HG03558 (cell line): ENCODE measurements at regions not wholly inside any gene's neighbourhood (a gene's known extent, or its start where the extent isn't known, plus 50 kb on each side); places are given as distances from the start of the nearest gene placed in this dataset.
A peak's percentile ranks its signal among the peaks of the same experiment; 100 is the strongest.

Experiments
- ATAC-seq: cut with Tn5 transposase; IDR thresholded peaks from one replicate; pipeline ENCODE4 v1.9.1; 2021; ENCODE audit warnings: moderate number of reproducible peaks; ENCODE audit not compliant: unreplicated experiment; ENCODE audit errors: extremely low read depth

DNA sequence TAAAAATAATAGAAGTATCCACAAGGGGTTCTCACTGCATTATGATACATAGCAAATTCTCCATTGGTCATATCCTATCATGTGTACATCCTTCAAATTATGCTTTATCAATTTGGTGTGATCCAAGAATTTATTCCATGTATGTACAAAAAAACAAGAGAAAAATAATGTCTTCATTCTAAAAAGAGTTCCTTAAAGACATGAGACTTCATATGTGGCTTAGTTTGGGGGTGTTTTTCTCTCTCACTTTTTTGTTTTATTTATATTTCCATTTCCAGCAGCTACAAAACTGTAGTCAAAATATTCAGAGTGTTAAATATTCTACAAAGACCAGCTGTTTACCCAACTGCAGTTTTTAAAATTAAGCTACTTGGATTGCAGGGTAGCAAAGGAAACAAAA is 972.0 kb downstream of the DTWD2 start:
- ATAC-seq: no peak

DNA sequence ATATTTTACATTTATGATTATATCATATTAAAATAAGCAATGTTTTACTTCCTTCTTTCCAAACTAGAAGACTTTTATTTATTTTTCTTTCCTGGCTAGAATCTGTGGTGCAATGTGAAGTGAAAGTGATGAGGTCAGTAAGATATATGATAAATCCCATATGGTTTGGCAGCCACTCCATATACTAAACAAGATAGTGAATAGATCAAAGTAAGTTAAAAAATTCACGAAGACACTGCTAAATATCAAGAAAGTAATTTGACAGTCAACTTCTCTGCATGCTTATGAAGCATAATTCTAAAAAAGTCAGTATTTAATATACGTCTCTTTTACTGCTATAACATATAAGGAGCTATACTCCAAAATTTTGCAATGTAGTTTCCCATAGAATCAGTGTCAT is 972.8 kb downstream of the DTWD2 start:
- no peak for ATAC-seq

DNA sequence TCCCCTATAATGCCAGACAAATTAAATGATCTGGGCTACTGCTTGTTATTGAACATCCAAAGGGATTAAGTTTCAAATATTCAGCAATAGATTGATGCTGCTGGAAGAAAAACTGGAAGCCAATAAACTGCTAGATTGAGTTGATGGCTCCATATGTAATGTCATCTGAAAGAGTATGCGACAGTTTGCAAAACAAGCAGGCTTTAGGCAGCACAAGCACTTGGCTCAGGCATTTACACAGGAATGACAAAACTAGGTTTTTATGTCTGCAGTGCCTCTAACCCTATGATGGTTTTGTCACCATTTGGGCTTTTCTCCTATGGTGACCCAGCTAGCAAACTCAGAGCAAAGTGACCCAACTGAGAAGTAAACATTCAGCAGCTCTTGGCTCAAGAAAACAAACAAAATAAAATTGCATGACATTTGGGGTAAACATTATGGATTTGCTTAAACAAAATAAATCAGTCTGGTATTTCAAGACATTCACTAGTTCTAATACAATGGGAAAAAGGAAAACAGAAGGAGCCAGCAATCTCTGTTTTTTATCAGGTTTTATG is 978.5 kb downstream of the DTWD2 start:
- ATAC-seq: no peak

DNA sequence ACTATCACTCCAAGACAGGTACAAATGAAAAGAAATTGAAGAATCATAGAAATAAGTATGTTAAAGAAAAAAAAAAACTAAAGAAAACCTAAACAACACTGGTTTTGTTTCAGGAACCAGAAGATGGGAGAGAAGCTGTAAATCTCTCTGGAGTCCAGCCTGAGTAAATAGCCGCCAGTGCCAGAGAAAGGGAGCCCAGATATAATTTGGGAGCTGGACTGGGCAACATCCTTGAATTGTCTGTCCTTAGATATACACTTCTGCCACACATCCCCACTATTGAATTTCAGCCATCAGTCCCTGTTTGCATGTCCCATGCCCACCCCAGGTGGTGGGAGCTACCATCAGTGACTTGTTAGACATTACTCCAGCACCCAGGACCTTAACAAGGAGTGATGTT is 979.6 kb downstream of the DTWD2 start:
- ATAC-seq: no peak

DNA sequence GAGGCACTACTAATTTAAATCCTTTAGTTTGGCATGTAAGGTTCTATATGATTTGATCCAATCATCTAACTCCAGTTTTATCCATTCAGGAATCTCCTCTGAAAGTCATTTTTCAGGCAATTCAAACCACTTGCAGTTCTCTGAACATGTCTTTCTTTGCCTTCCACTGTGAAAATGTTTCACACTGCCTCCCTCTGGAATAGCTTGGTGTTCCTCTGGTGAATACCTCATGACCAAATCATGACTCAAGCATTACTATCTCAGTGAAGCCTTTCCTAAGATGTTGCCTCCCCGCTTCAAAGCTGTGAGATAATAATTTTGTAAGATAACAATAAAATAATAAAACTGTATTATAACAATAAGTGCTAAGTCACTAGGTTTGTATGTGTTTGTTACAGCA is 981.1 kb downstream of the DTWD2 start:
- ATAC-seq: no peak

DNA sequence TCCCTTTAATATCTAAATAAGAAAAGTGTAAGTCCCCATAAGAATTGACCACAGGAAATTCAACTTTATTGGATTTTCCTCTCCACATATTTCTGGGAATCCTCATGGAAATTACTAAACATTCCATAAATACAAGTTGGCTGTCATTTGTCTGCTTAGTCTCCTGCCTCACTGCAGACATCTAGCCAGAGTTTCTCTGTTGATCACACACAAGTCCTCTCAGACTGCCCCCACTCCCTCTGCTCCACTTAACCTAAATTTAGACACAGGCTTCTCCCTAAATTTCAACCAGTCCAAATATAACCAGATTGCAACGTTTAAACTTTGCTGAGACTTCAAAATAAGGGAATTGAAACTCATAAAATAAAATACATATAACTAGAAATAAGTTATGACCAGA is 982.1 kb downstream of the DTWD2 start:
- ATAC-seq: no peak

DNA sequence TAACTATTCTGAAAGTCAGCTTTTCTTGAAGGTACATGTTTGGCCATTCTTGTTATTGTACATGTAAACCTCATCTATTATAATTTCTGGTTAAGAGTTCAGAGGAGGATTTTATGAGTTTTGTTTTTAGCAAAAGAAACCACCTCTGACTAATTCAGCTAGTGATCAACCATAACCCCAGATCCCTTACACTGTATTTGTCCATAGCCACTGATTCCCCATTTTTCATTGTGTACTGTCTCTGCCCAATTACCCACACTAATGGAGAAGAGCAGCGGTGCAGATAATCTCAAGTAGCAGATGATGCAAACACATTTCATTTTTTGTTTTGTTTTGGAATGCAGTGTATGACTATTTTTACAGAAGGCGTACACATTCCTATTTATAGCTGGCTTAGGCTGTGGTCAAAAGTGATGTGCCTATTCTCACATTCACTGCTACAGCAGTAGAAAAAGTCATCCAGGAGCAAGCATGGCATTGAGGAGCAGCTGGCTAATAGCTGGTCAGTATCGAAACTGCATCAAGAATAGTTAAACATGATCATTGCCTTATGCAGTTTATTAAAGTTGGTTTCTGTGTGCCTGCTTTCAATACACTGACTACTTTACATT is 988.3 kb downstream of the DTWD2 start:
- peak; percentile 61 for ATAC-seq

DNA sequence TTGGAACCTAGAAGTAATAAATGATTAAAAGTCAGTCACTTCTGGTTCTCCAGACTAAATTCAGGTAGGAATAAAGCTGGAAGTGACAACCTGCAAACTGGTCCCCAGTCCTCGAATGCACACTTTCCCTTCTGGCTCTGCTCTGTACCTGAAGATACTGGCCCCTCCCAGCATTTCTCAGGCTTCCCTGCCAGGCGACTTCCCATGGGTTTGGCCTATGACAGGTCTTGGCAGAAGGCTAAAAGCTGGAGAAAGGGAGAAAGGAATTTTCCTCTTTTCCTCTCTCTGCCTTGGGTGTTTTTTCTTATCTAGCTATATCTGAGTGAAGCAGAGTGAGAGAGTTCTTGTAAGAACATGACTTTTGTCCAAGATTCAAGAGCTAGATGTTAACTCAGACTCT is 1005.7 kb downstream of the DTWD2 start:
- ATAC-seq: no peak

DNA sequence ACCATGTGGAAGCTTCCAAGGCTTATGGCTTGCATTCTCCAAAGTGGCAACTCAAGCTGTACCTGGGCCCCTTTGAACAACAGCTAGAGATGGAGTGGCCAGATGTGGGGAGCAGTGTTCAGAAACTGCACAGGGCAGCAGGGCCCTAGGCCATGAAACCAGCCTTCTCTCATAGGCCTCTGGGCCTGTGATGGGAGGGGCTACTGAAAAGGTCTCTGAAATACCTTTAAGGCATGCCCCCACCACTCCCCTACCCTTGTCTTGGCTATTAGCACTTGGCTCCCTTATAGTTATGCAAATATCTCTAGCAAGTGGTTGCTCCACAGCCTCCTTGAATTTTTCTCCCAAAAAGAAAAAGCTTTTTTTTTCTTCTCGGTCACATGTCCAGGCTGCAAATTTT is 1014.6 kb downstream of the DTWD2 start:
- ATAC-seq: no peak

DNA sequence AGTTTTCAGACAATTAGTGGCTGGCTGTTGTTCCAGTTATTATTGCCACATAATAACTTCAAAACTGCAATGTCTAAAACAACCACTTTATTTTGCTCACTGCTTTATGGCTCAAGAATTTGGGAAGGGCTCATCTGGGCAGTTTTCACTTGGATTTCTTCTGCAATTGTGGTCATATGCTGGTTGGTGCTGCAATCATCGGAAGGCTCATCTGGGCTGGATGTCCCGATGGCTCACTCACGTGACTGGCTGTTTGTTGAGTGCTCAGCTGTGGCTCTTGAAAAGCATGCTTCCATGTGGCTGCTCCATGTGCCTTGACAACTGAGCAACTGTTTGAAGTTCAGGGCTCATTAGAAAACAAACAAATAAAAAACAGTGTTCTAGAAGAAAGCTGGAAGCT is 1032.5 kb downstream of the DTWD2 start:
- ATAC-seq: no peak

DNA sequence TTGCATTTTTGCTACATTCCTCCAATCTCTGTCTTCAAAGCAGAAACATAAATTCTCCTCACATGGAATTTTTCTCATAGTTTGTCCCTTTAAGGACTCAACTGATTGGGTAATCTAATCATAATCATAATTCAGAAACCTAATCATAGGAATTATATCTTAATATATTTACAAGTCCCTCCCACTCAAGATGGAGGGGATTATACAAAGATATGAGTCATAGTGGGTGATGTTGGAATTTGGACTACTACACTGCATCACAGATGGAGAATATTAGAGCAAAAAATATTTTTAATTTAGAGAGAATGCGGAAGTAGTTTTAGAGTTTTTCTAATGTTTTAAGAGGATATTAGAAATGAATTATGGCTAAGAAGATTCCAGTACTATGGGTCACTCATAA is 1034.0 kb downstream of the DTWD2 start:
- ATAC-seq: no peak

DNA sequence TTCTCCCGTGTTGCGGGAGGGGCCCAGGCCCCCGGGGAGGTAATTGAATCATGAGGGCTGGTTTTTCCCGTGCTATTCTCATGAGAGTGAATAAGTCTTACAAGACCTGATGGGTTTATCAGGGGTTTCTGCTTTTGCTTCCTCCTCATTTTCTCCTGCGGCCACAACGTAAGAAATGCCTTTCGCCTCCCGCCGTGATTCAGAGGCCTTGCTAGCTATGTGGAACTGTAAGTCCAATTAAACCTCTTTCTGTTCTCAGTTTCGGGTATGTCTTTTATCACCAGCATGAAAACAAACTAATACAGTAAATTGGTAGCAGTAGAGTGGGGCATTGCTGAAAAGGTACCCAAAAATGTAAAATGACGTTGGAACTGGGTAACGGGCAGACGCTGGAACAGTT is 1035.1 kb downstream of the DTWD2 start:
- no peak for ATAC-seq

DNA sequence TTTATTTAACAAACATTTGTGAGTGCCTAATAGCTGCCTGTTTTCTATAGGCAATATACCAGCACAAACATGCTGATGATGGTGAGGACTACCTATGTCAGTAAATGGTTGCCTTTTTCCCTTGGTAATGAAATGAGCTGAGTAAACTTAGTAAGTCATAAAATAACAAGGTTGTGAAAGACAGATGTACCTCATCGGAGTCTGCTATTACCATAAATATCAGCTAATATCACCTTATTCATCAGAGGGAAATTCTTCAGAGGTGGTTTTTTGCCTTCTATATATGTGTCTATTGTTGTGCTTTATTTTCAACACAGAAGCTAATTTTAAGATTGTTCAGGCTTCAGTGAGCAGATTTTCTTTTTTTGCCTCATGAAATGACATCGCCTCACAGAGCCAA is 1040.5 kb downstream of the DTWD2 start:
- ATAC-seq: no peak

DNA sequence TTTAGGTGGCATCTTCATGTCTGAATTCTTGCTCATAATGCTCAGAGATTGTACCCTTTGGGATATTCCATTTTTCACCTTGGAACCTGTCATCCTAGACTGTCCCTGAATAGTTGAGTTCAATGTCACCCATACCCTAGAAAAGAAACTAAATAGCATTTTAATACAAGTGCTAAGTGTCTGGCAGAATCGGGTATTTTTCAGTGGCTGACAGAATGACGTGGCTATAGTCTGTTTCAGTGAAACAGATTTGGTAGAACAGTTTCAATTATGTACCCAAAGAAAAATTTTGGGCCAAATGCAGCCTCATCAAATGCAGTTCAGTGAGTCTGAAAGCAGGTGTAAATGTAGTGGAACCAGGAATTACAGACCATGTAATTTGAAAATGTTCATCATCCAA is 1041.2 kb downstream of the DTWD2 start:
- no peak for ATAC-seq

DNA sequence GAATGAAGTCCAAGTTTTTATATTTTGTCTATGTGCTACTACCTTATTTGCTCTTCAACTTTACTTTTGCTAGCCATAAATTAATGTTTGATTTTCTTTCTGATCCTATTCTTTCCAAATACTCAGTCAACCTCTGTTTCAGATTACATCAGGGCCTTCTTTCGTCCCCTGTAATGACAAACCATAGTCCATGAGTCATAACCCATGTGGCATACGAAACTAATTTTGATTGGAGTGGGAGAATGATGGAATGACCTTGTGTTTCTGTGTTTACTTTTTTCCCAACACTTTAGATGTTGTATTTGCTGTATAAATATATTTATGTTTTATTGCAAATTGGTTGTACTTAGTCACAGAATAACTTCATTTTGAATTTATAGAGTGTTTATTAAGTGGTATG is 1043.1 kb downstream of the DTWD2 start:
- ATAC-seq: no peak

DNA sequence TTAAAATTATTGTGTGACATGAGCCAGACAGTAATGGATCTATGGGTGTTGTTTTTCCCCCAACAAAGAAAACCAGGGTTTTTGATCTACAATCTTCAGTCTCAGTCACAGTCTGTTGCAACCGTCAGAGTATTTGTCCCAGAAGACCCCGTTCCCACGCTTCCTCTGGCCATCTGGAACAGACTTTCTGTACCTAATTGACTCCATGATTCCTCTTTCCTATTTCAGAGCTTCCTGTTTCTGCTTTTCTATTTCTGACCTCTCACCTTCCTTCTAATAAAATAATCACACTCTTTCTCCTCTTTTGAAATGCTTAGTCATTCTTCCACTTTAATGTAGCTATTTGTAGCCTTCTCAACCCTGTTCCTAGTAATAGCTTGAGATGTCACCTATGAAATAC is 1044.8 kb downstream of the DTWD2 start:
- no peak for ATAC-seq

DNA sequence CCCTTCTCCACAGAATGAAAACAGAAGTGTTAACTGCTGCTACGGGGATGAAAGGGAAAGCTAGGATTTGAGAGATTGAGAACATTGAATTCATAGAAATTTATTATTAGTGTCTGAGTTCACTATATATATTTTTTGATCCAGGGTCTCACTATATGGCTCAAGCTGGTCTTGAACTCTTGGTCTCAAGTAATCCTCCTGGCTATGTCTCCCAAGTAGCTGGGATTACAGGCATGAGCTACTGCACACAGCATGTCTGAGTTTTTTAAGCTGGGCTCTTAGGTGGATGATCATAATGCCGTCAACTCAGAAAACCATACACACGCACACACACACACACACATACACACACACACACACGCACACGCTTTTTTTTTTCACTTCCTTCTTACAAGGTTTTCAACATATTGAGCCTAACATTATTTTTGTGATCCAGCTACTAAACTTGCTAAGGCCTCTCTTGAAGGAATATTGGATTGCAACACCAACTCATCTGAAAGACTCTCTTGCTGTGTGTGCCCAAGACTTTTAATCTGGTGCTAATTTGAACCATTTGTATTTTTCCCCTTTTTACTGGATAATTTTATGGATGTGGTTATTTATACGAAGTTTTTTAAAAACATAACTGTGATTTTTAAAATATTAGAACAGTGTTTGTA is 1045.4 kb downstream of the DTWD2 start:
- no peak for ATAC-seq

DNA sequence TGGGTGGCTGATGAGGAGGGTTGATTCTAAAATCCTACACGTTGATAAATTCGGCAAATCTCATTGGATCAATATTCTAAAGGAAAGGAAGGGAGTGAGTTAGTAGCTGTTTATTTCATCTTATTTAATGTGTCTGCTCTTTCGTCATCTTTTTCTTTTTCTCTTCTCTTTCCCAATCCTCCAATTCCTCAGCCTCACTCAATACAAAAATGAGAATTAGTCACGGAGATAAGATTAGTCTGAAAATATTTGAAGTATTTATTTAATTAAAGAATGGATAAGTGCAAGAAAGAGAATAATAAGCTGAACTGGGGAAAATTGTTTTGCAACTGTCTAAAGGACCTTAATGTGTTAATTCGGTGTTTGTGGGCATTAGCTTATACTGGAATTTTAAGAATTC is 1095.1 kb downstream of the DTWD2 start:
- no peak for ATAC-seq

DNA sequence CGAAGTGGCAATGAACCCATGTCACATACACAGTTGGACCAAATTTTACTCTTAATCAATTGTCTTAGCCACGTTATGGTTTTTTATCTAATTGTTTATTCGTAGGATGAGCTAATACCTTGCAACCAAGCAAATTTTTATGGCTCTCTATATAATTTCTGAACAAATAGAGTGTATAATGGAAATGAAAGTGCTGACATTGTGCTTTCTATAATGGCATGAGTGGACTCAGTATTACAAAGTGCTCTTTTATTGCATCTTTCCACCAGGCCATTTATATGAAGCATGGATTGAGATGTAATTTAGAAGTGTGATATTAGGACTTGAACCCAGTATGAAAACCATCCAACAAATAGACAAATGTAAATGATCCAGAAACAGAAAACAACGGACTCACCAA is 1096.0 kb downstream of the DTWD2 start:
- ATAC-seq: no peak

DNA sequence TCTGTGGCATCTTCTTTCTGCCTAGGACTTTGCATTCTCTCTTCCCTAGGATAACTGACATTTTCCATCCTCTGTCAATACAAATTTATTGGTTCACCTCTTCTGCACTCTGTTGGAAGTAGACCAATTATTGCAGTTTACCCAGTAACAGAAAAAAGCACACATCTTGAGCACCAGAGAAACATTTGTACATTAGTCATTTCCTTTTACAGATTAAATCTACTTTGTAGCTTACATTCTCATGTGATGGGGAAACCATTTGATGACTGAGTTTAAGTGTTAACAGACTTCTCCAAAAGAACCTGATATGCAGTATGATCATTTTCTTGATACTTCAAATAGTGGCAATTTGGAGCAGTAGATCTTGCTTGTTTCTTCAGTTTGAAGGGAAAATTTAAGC is 1098.8 kb downstream of the DTWD2 start:
- ATAC-seq: no peak

DNA sequence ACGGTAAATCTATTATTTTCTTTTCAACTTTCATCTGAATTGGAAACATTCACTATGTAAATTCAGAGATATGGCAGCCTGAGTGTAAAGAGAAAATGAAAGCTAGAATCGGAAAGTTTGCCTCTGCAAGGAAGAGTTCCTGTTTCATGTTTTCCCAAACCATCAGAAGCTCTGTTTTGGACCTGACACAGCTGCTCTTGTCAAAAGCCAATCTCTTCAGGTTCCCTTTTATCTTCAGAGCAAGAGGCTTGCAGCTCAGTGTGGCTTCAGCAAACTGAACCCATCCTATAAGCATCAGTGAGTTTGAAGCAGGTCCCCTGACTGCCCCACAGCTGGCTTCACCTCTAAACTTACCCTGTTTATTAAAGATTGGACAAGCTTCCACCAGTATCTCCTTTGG is 1099.7 kb downstream of the DTWD2 start:
- peak; percentile 72 for ATAC-seq
